DMS53 (cell line): ENCODE measurements at regions not wholly inside any gene's neighbourhood (a gene's known extent, or its start where the extent isn't known, plus 50 kb on each side); places are given as distances from the start of the nearest gene placed in this dataset.

Experiments used
- DNase-seq: peaks from one replicate; lab custom pipeline; 2025; lab: John Stamatoyannopoulos, UW

DNA sequence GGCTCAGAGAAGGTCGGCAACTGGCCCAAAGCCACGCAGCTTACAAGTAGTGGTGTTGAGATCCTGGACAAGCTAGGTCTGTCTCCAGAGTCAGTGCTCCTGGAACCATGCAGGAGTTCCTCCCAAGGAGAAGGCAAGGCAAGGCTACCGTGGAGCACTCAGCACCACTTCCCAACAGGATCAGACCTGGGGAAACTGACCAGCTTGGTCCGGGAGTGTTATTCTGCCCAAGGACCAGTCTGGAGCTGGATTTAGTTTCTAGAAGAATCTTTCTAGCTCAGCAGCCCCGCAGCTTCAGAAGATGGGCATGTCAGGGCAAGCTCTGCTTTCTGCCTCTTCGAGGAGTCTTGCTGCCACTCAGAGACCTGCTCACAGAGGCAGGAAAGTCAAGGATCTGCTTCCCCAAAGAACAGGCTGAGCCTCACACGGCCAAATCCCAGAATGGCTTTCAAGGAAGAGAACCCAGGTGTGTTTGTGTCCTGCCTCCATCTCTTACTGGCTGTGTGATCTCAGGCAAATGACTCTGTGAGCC, 302.8 kb downstream of the MATN1 start:
- no peak for DNase-seq

DNA sequence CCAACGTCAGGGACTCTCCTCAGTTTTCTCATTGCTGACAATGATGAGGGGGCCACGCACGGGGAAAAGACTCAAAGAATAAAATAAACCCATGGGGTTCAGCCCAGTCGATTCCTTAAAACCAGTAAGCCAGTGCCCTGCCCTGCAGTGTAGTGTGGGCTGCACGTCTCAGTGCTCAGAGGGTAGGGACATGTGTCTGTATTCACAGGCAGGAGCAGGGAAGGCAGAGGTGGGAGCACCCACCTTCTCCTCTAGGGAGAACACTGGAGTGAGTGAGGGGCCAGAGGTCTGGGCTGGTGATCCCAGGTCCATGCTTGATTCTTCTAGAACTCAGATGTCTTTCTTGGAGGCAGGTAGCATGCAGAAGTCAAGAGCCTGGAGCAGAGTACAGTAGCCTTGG, 303.6 kb downstream of the MATN1 start:
- DNase-seq = no peak

DNA sequence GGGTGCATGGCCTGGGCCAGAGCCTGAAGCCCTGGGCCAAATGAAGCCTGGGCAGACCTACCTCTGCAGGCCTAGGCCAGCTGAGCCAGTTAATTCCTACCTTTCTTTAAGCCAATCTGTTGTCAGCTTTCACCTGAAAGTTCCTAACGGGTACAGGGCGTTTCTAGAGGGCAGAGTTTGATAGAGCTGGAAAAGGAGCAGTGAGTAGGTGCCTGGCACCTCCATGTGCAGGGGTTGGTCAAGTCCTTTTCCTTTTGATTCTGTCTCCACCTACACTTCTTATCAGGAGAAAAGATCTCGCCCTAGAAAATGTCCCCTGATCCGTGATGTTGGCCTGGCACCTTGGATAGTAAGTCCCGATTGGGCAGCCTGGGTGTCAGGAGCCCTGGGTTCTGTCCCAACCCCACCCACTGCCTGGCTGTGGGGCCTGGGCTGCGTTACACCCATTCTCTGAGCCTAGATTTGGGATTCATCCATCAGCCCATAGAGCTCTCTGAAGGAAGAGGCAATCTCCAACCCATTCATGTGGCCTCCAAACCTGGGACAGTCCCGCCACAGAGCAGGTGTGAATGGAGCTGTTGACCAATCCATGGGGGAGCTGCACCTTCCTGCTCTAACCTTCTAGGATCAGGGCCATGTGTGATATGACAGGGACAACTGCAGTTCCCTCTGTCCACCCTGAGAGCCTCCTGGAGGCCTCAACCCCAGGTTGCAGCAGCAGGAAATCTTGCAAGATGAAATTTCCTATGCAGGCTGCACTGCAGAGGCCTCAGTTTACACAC, 304.3 kb downstream of the MATN1 start:
- no peak for DNase-seq

DNA sequence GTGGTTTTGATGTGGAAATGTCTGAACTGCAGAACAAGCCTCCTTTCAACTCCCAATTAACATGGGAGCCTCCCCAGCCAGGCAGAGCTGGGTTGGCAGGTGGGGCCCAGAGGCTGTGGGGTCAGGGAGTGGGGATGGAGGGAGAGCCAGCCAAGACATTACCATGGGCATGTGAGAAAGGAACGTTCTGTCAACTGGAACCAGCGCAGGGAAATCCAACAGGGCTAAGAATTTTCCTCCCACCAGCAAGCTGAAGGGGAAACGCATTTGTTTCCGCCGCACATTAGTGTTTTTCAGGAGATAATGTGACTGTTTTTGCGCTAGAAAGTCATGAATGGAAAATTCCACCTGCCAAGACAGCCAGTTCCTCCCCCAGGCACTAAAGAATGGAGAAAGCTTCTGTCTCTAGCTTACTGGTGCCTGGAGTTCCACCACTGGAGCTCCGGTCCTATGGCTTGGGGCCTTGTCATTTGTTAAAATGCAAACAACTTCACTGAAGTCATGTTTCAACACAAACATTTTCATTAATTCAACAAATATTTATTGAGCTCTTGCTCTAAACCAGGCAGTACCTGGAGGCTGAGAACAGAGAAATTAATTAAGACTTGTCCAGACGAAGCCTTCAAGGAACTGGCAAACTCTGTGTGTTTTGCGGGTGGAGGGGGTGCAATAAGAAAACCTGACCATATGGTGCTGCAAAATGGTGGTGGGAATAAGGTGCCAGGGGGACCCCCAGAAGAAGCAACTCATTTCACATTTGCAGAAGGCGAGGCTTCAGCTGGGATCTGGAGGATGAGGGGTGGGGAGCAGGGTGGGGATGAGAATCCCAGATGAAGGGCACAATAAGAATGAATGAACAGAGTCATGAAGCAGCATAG, 305.1 kb downstream of the MATN1 start:
- no peak for DNase-seq

DNA sequence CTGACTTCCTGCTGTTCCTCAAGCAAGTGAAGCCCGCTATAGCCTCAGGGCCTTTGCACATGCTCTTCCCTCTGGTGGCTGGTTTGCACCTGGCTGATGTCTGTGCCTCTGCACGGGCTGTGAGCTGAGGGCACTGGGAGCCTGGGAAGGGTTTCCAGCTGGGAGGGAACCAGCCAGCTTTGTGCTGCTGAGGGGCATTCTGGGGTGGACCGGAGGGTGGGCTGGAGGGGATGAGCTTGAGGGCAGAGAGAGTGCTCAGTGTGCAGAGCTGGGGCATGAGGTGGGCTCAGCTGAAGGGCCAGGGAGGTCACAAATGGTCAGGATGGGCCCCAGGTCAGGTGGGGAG, 305.7 kb downstream of the MATN1 start:
- DNase-seq = no peak

DNA sequence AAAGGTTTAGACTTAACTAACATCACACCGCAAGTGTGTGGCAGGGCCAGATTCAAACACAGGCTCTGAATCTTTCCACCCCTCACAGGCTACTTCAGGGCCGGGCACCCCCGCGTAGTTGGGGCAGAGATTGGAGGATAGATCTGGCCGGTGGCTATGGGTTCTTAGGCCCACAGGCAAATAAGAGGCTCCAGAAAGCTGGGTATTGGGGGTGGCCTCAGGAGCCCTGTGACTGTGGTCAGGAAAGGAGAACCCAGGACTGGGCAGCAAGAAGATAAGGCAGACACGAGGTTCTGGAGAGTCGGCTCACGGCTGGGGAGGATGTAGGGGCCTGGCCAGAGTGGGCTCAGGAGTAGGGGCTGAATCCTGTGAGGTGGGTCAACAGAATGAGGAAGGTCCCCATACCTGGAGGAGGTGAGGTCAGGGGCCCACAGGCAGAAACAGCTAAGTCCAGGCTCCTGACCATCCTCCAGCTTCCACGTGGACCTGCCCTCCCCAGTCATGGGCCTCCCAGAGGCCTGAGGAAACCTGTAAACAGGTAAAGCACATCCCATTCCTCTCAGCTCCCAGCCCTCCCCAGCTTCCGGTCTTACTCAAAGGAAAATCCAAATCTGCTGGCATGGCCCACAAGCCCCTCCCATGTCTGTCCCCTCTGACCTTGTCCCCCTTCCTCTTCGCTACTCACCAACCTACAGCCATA, 306.2 kb downstream of the MATN1 start:
- DNase-seq = no peak

DNA sequence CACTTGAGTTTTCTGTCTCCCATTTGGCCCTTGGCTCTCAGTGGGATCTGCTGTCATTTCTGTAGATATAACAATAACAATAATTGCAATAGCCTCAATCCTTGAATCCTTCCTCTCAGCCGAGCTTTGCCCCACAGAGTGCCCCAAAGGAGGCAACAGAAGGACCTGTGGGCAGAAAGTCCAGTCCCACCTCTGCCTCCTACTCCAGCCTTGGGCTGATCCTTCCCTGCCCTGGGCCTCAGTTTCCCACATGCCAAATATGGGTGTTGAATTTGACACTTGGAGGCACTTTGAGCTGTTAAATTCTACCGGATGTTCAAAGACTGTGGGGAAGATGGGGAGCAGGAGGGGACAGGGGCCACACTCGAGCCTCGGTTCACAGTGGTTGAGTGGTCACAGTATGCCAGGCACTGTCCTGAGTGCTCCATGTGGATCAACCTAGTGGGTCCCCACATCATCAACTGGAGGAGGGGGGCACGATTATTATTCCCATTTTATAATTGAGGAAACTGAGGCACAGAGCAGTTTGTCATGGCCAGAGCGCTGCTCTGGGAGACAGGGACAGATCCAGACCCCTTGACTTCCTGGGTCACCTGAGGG, 307.1 kb downstream of the MATN1 start:
- no peak for DNase-seq

DNA sequence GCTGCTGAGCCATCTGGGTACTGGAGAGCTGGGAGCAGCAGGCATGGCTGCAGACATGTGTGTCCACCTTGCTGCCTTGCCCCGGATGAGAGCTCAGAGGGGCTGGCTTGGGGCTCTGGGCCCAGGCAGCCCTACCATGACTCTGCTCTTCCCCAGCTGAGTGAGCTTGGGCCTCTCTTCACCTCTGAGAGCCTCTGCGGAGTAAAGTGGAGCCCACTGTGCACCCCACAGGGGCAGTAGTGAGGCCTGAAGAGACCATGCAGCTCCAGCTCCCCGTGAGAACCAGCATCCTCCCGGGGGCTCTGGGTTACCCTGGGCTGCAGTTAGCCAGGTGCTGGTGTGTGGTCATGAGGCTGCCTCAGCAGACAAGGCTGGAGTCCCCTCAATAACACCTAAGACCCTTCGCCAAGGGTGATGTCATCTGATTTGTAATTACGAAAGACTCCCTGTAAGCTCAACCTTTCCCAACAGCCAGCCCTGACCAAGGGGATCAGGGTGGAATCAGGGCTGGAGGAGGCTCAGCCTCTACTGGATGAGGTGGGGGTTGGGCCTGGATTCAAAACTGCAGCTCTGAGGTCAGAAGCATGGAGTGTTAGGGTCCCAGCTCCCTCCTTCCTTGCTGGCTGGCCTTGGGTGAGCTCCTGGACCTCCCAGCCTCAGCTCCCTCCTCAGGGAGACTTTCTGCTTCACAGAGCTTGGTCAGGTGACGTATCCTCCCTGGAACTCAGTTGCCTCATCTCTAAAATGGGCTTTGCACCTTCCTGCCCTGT, 308.0 kb downstream of the MATN1 start:
- no peak for DNase-seq

DNA sequence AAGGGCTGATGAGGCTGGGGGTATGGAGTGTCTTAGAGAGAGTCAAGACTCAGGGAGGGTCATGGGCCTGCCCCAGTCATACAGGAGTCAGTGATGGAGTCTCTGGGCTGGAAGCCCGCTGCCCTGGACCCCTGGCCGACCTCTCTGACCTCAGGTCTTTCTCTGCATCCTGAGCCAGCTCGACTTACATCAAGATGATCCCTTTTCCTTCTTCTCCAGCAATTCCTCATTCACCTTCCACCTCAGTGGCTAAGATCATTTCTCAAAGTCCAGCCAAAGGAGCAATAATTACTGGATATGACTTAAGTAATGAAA, 308.6 kb downstream of the MATN1 start:
- DNase-seq = no peak

DNA sequence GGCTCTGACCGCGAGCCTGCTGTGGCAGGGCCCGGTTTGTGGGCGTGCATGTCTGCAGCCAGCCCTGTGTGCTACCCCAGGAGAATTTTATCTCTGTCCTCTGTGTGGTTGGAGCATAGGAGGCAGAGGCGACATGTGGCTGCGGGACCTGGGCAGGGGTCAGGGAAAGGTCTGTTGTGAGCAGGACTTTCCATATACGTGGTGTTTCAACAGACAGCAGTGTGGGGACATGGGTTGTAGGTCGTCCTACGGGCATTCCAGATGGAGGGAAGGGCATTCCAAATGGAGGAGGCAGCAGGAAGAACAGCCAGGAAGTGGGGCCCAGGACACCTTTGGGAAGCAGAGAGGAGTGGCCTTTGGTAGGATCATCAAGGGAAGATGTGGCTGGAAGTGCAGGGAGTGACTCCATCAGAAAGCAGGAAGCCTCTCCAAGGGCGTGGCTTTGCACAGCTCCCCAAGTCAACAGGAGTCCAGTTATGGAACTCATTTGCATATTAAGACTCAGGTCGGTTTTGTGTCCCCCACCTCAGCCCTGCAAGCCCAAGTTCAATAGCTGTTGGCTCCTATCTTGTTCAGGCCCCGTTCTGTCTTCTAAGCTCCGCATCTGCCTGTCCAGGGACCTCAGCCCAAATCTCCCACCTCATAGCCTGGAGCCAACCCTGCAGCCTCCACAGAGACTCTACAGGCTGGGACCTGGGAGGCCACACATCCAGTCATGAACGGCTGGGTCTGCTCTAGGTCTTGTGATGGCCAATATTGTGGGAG, 309.1 kb downstream of the MATN1 start:
- DNase-seq = no peak

DNA sequence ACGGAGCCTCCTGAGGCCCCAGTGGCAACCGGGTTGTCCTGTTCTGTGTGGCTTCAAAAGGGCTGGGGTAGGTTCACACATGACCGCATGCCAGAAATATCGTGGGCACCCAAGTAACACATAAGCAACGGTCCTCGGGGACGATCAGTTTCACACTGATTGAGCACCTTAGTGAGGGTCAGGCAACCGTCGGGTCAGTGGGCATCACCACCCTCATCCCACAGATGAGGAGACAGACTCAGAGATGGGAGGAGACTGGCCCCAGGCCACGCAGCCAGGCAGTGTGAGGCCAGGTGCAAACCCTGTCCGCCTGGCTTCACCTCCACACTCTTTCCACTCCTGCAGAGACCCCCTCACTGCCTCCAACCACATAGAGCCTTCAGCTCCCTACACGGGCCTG, 309.8 kb downstream of the MATN1 start:
- DNase-seq = no peak

DNA sequence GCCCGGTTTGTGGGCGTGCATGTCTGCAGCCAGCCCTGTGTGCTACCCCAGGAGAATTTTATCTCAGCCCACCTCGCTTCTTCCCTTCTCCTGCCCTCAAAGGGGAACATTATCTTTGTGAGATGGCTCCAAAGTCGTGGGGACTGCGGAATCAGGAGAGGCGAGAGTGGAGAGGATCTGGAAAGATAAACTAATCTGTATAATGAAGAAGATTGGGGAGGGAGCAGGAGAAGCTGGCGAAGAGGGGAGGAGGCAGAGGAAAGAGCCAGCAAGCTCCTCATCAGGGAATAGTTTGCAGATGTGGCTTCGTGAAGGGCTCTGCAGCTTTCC, 310.3 kb downstream of the MATN1 start:
- no peak for DNase-seq

DNA sequence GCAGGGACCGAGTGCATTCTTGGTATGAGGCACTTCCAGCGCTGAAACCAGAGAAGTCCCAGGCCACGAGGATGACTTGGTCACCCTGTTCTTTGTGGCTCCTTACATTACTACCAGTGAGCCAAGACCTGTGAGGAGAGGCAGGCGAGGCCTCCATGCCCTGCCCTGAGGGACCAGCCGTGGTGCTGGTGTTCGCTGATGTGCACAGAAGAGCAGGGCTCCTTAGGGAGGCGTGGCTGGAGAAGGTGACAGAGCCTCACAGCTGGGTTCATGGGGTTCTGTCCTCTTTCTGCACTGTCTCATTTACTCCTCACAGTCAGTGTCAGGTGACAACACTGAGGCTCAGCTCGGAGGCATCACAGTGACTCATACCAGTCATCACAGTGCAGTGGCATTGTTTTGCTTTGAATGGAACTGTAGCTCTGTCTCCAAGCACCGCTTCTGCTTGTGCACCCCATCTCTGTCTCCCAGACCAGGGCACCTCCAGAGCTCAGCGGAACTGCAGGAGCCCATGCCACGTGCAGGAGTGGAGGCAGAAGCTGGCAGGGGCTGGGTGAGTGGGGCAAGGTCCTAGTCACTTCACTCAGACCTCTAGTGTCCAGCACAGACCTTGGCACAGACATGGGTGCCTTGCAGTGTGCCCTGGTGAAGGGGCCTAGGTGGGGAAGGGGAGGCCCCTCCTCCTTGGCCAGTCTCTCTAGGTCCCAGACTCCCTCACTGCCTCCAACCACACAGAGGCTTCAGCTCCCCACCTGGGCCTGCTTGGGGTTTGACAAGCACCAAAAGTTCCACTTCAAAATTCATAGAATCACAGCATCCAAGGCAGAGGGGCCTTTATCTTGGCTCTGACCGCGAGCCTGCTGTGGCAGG, 310.9 kb downstream of the MATN1 start:
- no peak for DNase-seq

DNA sequence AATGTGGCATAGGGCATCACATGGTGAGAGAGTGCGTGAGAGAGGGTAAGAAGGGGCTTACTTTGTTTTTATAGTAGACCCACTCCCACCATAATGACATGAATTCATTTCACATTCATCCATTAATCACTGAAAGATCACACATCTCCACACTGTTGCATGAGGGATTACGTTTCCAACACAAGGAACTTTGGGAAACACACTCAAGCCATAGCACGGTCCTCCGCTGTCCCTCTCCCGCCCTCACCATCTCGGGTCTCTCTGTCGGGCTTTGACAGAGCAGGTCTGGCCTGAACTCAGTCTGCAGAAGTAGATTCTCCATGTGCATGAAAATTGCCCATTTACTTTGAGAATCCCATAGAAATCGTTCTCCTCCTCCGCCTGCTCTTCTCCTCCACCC, 312.2 kb downstream of the MATN1 start:
- DNase-seq = no peak

DNA sequence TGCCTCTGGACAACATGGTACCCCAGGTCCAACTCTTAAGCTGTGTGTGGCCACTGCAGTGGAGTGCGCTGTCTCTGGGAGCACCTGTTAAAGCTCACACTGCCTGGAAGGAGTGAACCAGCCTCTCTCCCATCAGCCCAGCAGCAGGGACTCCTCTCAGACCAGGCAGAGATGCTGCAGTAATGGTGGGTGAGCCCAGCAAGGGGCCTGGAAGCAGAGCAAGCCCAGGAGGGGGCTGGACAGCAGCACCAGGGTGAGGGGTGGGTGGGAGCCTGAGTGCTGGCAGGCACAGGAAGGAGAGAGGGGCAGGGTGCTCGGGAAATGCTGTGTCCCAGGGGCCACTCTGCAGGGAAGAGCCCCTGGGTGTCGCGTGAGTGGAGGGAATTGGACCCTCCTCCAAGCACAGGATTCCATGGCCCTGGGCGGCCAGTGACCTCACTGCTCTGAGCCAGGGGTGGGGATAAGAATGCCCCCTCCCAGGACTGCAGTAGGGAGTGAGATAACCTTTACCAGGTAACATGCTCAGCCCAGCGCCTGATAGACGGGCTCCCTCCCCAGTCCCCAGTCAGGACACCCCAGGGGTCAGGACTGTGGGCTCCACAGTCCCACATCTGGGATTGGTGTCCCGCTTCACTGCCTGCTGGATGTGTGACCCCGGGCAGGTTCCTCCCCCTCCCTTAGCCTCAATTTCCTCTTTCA, 313.1 kb downstream of the MATN1 start:
- no peak for DNase-seq

DNA sequence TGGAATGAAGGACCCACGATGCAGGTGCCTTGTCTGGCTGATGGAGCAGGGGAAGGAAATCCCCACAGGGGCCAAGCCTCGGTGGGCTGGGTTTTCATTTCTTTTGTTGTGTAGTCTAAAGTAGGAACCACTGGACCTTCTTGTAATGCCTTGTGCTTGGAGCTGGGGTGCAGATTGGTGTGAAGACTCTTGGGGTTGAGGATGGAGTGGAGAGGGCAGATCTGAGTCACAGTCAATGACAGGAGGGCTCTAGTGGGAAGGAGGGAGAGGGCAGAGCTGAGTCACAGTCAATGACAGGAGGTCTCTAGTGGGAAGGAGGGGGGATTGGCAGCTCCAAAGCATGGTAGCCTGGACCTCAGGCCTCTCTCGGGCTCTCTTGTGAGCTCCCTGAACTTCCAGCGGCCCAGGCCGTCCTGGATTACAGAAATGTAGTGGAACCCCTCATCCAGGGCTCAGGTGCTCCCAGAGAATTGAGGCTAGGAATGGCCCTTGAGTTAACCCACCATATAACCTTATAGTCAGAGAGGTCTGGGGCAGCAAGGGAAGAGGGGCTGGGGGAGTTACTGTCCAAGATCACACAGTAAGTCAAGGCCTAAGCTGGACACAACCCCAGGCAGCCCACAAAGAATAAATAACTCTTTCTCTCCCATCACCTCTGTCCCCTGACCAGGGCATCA, 313.8 kb downstream of the MATN1 start:
- DNase-seq = no peak

DNA sequence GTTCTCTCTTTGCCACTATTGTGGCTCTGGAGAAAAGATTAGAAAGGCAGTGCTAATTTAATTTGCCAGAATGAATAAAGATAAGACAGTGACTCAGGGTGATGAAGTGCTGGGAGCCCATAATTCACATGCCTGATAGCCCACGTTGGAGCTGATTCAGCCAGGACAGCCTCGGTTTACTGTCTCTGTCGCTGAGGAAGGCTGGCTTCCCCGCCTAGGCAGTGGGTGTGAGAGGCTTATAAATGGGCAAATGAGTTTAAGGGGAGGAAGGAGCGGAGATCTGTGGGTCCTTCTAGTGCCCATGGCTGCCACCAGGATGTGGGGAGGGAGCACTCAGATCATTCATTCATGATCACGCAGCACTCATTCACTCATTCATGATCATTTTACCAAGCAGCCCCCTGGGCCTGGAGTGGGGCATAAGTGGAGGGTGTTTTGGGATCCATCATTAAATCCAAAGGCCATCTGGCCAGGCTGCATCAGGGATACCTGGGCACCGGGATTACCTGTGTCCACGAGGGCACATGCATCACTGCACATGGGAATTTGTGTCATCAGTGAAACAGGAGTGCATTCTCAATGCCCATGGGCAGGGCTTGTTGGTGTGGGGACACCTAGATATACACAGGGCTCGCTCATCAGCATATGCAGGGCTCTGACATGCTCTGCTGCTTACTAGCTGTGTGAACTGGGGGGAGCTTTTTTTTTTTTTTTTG, 315.4 kb downstream of the MATN1 start:
- no peak for DNase-seq
